PC-3 (cell line): ENCODE measurements at regions not wholly inside any gene's neighbourhood (a gene's known extent, or its start where the extent isn't known, plus 50 kb on each side); places are given as distances from the start of the nearest gene placed in this dataset.
A peak's percentile ranks its signal among the peaks of the same experiment; 100 is the strongest.

Experiments
- ATAC-seq: fragments of 200-7000 bp; cut with Tn5 transposase; 2 replicates; pipeline ENCODE4 v1.9.1; 2020; ENCODE audit warnings: mild to moderate bottlenecking, moderate library complexity
- BruUV-seq: library from RNA; stranded (reverse); fragments of 400-500 nt; replicated peaks from 2 replicates; lab custom pipeline; 2021; lab: Mats Ljungman, UMichigan
- CTCF ChIA-PET: fragments of 300-600 bp; sonication (Branson Sonifier 250); formaldehyde crosslinking; loops from one replicate; lab custom pipeline; 2022; ENCODE audit warnings: antibody characterized with exemption; lab: Charles Lee
- POLR2A ChIA-PET: fragments of 300-600 bp; sonication (Branson Sonifier 250); formaldehyde crosslinking; loops from one replicate; lab custom pipeline; 2022; ENCODE audit warnings: antibody characterized with exemption; ENCODE audit not compliant: unreplicated experiment; lab: Charles Lee
- DNase-seq: peaks from one replicate; pipeline ENCODE4 v3.0.0-alpha.2; 2015
- H2AFZ ChIP-seq: fragments of 300-600 bp; sonication (generic); 2 replicates; pipeline ENCODE4 v1.6.0; 2016; ENCODE audit warnings: antibody characterized with exemption, low read length
- H3F3A ChIP-seq: fragments of 300-600 bp; sonication (generic); one replicate; pipeline ENCODE4 v1.6.0; 2017; ENCODE audit warnings: antibody characterized with exemption, low read length, control low read depth, mild to moderate bottlenecking; ENCODE audit not compliant: unreplicated experiment
- H3K27ac ChIP-seq: fragments of 300-600 bp; sonication (generic); 2 replicates; pipeline ENCODE4 v1.5.1; 2016; ENCODE audit warnings: mild to moderate bottlenecking, low read length
- H3K27me3 ChIP-seq: fragments of 300-600 bp; sonication (generic); 2 replicates; pipeline ENCODE4 v1.6.1; 2016; ENCODE audit warnings: low read length, mixed read lengths
- H3K36me3 ChIP-seq: fragments of 300-600 bp; sonication (generic); 2 replicates; pipeline ENCODE4 v1.6.1; 2016; ENCODE audit warnings: low read depth, mixed run types, low read length, mixed read lengths
- H3K4me1 ChIP-seq: fragments of 300-600 bp; sonication (generic); 2 replicates; pipeline ENCODE4 v1.5.1; 2016; ENCODE audit warnings: low read length; ENCODE audit not compliant: insufficient read depth
- H3K4me2 ChIP-seq: fragments of 300-600 bp; sonication (generic); 2 replicates; pipeline ENCODE4 v1.6.0; 2016; ENCODE audit warnings: low read length
- H3K4me3 ChIP-seq: fragments of 300-600 bp; sonication (generic); 2 replicates; pipeline ENCODE4 v1.5.1; 2016; ENCODE audit warnings: mild to moderate bottlenecking, low read length, mixed read lengths
- H3K79me2 ChIP-seq: fragments of 300-600 bp; sonication (generic); 2 replicates; pipeline ENCODE4 v1.6.1; 2017; ENCODE audit warnings: low read length, mixed read lengths
- H3K9ac ChIP-seq: fragments of 300-600 bp; sonication (generic); 2 replicates; pipeline ENCODE4 v1.6.0; 2016; ENCODE audit warnings: mild to moderate bottlenecking, low read length
- H3K9me2 ChIP-seq: fragments of 300-600 bp; sonication (generic); replicated peaks from 2 replicates; pipeline ENCODE4 v1.6.1; 2016; ENCODE audit warnings: mixed run types, low read length, mixed read lengths
- H3K9me3 ChIP-seq: fragments of 300-600 bp; sonication (generic); 2 replicates; pipeline ENCODE4 v1.6.1; 2016; ENCODE audit warnings: low read length, mixed read lengths
- H4K20me1 ChIP-seq: fragments of 300-600 bp; sonication (generic); 2 replicates; pipeline ENCODE4 v1.6.1; 2016; ENCODE audit warnings: low read length, mixed read lengths
- EZH2 ChIP-seq: fragments of 300-600 bp; sonication (generic); IDR thresholded peaks from one replicate; pipeline ENCODE4 v1.6.1; 2017; ENCODE audit warnings: antibody characterized with exemption, mild to moderate bottlenecking, low read length; ENCODE audit not compliant: unreplicated experiment
- EZH2phosphoT487 ChIP-seq: fragments of 300-600 bp; sonication (generic); IDR thresholded peaks from 2 replicates; pipeline ENCODE4 v1.6.1; 2018; ENCODE audit warnings: mild to moderate bottlenecking, antibody characterized with exemption, low read length, borderline replicate concordance
- intact Hi-C: fragments of 100-400 bp; cut with micrococcal nuclease; formaldehyde crosslinking; loops from 2 replicates; pipeline ENCODE4 v1.9.0; 2023
- TF ChIP-seq, protein P1 (sequence below): fragments of 300-600 bp; sonication (generic); conservative IDR thresholded peaks from 2 replicates; pipeline ENCODE4 v1.5.1; 2017; ENCODE audit warnings: antibody characterized with exemption, low read depth, mild to moderate bottlenecking, low read length

DNA sequence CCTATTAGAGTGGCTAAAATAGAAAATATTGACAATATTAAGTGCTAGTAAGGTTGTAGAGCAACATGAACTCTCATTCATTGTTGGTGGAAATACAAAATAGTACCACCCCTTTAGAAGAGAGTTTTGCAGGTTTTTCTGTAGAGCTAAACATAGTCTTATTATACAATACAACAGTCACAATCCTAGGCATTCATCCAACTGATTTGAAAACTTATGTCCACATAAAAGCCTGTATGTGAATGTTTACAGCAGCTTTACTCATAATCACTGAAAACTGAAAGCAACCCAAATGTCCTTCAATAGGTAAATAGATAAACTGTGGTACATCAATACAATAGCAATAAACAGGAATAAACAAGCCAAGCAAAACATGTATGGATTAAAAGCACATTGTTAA is 127.2 kb upstream of the PRNP start:
- Histone ChIP-seq H3K27ac (no peak overlapping the region), H2AFZ (no peak overlapping the region), H3K4me2 (no peak overlapping the region), H3K4me1 (peaks cover 39% of the 10 kb centered on the region), H3K9me2 (no peaks in the 10 kb centered on the region), H3K36me3 (peaks cover 3% of the 10 kb centered on the region; the same call in 1 of the 2 replicates), H3F3A (peaks cover 5% of the 10 kb centered on the region), H3K79me2 (no peaks in the 10 kb centered on the region), H3K4me3 (no peak overlapping the region), H4K20me1 (no peaks in the 10 kb centered on the region), H3K9me3 (0 out of 2 replicates have a peak, but pooled peaks cover 3% of the 10 kb centered on the region), H3K27me3 (no peaks in the 10 kb centered on the region), H3K9ac (no peak overlapping the region)
- TF ChIP-seq EZH2phosphoT487, result no peak
- TF ChIP-seq, protein P1, sequence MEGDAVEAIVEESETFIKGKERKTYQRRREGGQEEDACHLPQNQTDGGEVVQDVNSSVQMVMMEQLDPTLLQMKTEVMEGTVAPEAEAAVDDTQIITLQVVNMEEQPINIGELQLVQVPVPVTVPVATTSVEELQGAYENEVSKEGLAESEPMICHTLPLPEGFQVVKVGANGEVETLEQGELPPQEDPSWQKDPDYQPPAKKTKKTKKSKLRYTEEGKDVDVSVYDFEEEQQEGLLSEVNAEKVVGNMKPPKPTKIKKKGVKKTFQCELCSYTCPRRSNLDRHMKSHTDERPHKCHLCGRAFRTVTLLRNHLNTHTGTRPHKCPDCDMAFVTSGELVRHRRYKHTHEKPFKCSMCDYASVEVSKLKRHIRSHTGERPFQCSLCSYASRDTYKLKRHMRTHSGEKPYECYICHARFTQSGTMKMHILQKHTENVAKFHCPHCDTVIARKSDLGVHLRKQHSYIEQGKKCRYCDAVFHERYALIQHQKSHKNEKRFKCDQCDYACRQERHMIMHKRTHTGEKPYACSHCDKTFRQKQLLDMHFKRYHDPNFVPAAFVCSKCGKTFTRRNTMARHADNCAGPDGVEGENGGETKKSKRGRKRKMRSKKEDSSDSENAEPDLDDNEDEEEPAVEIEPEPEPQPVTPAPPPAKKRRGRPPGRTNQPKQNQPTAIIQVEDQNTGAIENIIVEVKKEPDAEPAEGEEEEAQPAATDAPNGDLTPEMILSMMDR, result no peak
- TF ChIP-seq EZH2, result no peak
- BruUV-seq, result no TSS peak
- POLR2A ChIA-PET, result no interaction called here
- intact Hi-C loops, result no loop called here
- CTCF ChIA-PET, result no interaction called here
- DNase-seq (peak; percentile 50), ATAC-seq (peak; percentile 19; the same call in 1 of the 2 replicates)

DNA sequence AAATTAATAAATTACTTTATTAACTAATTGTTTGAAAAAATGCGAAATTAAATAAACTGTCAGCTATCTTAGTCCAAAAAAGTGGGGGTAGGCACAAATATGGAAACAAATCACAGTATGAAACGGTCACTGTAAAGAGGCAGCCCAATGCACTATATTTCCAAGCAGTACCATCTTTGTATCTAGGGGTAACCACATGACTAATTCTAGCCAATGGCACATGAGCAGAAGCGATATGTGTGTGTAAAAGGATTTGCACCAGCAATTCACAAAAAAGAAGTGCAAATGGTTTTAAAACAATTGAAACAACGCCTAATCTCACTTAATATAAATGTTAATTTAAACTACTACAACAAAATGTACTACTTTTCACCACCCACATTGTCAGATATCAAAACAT is 129.5 kb upstream of the PRNP start:
- H2AFZ ChIP-seq, result no peak overlapping the region
- no peak overlapping the region for H3K9ac ChIP-seq
- H3K79me2 ChIP-seq, result no peaks in the 10 kb centered on the region
- peaks cover 5% of the 10 kb centered on the region for H3F3A ChIP-seq
- no peaks in the 10 kb centered on the region for H3K9me2 ChIP-seq
- POLR2A ChIA-PET, result no interaction called here
- no TSS peak for BruUV-seq
- TF ChIP-seq EZH2phosphoT487 (no peak), EZH2 (no peak)
- TF ChIP-seq, protein P1, result no peak
- no peak overlapping the region for H3K27ac ChIP-seq
- H3K4me1 ChIP-seq, result peaks cover 51% of the 10 kb centered on the region
- intact Hi-C loops, result no loop called here
- H3K4me3 ChIP-seq, result no peak overlapping the region
- H3K27me3 ChIP-seq, result no peaks in the 10 kb centered on the region
- peaks cover 3% of the 10 kb centered on the region; the same call in 1 of the 2 replicates for H3K36me3 ChIP-seq
- CTCF ChIA-PET, result no interaction called here
- H3K4me2 ChIP-seq, result no peak overlapping the region
- no peaks in the 10 kb centered on the region for H4K20me1 ChIP-seq
- H3K9me3 ChIP-seq, result 0 out of 2 replicates have a peak, but pooled peaks cover 3% of the 10 kb centered on the region
- no peak for DNase-seq
- ATAC-seq, result no peak

DNA sequence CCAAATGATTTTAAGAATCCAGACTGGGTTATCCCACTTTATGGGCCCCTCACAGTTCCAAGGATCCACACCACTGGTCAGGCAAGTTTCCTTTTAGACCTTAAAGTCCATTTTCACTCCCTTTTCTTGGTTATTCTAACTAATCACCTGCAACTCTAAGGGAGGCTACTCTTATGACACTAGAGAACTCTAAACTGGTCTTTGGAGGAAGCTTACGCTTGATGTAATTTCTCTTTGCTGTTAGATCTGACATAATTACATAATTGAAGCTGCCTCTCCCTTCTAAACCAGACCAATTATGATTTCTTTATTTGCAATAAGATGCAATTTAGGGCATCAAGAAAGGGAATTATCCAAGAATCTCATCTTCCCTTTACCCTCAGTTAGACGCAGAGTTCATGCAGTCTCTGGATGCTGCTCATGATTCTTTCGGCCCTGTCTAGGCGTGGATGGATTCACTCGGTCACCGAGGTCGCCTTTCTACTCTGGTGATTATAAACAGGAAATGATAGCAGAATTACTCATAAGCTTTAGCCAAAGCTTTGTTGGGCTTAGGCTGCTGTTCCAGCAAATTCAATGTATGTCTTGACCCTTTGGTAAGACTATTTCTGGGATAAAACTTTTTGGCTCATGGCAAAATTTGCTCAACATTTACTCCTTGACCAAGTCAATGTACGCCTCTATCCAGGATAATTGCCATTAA is 130.9 kb upstream of the PRNP start:
- Histone ChIP-seq H3K9me2 (no peaks in the 10 kb centered on the region), H4K20me1 (no peaks in the 10 kb centered on the region), H2AFZ (peak overlapping the region; percentile 25; the same call in 1 of the 2 replicates), H3K9me3 (0 out of 2 replicates have a peak, but pooled peaks cover 3% of the 10 kb centered on the region), H3K4me2 (peak overlapping the region; percentile 50), H3F3A (peaks cover 5% of the 10 kb centered on the region), H3K27me3 (no peaks in the 10 kb centered on the region), H3K79me2 (no peaks in the 10 kb centered on the region), H3K4me1 (peaks cover 58% of the 10 kb centered on the region), H3K36me3 (peaks cover 3% of the 10 kb centered on the region; the same call in 1 of the 2 replicates), H3K27ac (peak overlapping the region; percentile 71), H3K4me3 (0 out of 2 replicates have a peak overlapping the region, but pooled peaks have one; percentile 9), H3K9ac (0 out of 2 replicates have a peak overlapping the region, but pooled peaks have one; percentile 9)
- TF ChIP-seq EZH2phosphoT487 (no peak), EZH2 (no peak)
- TF ChIP-seq, protein P1, result no peak
- CTCF ChIA-PET, result no interaction called here
- DNase-seq (peak; percentile 86), ATAC-seq (peak; percentile 73)
- intact Hi-C loops, result no loop called here
- no TSS peak for BruUV-seq
- POLR2A ChIA-PET, result no interaction called here
